ENCODE measurements at regions not wholly inside any gene's neighbourhood (a gene's known extent, or its start where the extent isn't known, plus 50 kb on each side); places are given as distances from the start of the nearest gene placed in this dataset.

GRCh38 chr6:144811140-144811539 is 526.0 kb downstream of the UTRN start:
- no peak for TF ChIP-seq EZH2 (IDR thresholded peaks at IDR 0.05)
- TF ChIP-seq POLR2AphosphoS5 (IDR thresholded peaks at IDR 0.05; ENCODE audit: borderline replicate concordance, low read depth, low read length) = no peak

Measured in SK-N-MC (cell line).